Tibial nerve (tissue), 4 donors: ENCODE measurements at regions not wholly inside any gene's neighbourhood (a gene's known extent, or its start where the extent isn't known, plus 50 kb on each side); places are given as distances from the start of the nearest gene placed in this dataset.

Experiments
- DNase-seq, 2 donors: peaks; one replicate each; pipeline ENCODE4 v3.0.0-alpha.2; 2019; ENCODE audit warnings: low spot score in 2 of 2
- H3K27ac ChIP-seq, 4 donors: fragments of 200-600 bp; sonication (generic) in 3 of 4; one replicate each; pipeline ENCODE4 v1.5.1; 2017 to 2019; ENCODE audit warnings: mild to moderate bottlenecking in 1 of 4
- H3K27me3 ChIP-seq, 2 donors: fragments of 200-600 bp; sonication (generic) in 1 of 2; one replicate each; pipeline versions ENCODE4 v1.5.1 to v1.6.0; 2017 to 2019
- H3K36me3 ChIP-seq, 3 donors: fragments of 200-600 bp; sonication (generic); one replicate each; pipeline ENCODE4 v1.5.1; 2018 to 2019
- H3K4me1 ChIP-seq, 4 donors: fragments of 200-600 bp; sonication (generic) in 3 of 4; one replicate each; pipeline ENCODE4 v1.5.1; 2017 to 2019
- H3K4me3 ChIP-seq, 4 donors: fragments of 200-600 bp; sonication (generic) in 3 of 4; one replicate each; pipeline ENCODE4 v1.5.1; 2017 to 2019; ENCODE audit warnings: mild to moderate bottlenecking in 1 of 4, moderate library complexity in 1 of 4
- H3K9me3 ChIP-seq, 4 donors: fragments of 200-600 bp; sonication (generic) in 3 of 4; one replicate each; pipeline ENCODE4 v1.5.1; 2017 to 2019
- EP300 ChIP-seq, 2 donors: sonication (generic); formaldehyde crosslinking; IDR thresholded peaks; one replicate each; pipeline ENCODE4 v1.6.1; 2017; ENCODE audit warnings: antibody characterized with exemption in 2 of 2, mild to moderate bottlenecking in 1 of 2
- POLR2A ChIP-seq, 2 donors: fragments of 450-650 bp; IDR thresholded peaks; one replicate each; pipeline ENCODE4 v1.6.1; 2017; ENCODE audit warnings: antibody characterized with exemption in 2 of 2, mild to moderate bottlenecking in 2 of 2, moderate library complexity in 2 of 2
- WGBS, 2 donors: methylation state at CpG; one replicate each; pipeline ENCODE4 v1.1.5; 2018; 5-methylcytosine and 5-hydroxymethylcytosine counted together
- TF ChIP-seq, protein P1 (sequence below), 5 experiments: fragments of 200-600 bp in 3 of 5; fragments of 450-650 bp in 2 of 5; sonication (generic) in 3 of 5; IDR thresholded peaks; one replicate each; pipeline ENCODE4 v1.5.1; 2016 to 2019; ENCODE audit warnings: antibody characterized with exemption in 5 of 5, mild to moderate bottlenecking in 3 of 5, moderate library complexity in 2 of 5

DNA sequence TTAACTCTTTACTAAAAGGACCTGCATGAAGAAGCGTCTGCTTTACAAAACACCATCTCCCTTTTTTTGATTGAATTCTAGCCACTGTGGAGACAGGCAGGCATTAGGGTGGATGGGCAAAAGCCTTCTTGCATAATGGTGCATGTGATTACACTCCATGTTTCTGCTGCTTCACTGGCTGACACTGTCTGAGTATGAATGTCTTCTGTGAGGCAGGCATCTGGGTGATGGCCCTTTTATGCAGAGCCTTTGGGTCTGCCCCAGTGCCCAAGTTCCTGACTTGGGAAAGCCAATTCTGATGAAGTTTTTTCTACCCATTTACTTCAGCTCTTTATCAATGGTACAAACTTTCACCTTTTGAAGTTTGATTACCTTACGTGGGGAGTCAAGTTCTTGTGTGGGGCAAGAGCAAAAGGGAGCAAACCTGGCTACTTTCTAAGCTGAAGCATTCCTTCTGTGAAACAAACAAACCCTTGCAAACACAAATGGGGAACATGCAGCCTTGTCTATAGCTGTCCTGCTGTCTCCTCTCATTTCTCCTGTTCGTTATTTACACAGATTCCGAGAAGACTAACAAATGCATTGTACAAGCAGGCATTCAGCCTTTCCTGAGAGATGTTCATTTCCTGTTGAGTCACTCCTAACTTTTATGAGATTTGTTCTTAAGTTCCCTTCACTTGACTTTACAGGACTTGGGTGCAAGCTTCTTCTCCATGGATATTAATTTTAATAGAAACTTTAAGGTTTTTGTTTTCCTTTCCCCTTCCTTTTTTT is 301.9 kb downstream of the TLL1 start:
- no peak for DNase-seq
- Histone ChIP-seq H3K9me3 (peaks cover 0 to 6% (median 0%) of the 10 kb centered on the region in 4 donors), H3K4me3 (no peak overlapping the region), H3K27me3 (no peaks in the 10 kb centered on the region), H3K36me3 (no peaks in the 10 kb centered on the region), H3K27ac (no peak overlapping the region), H3K4me1 (no peaks in the 10 kb centered on the region)
- 54 to 76% methylated on average over 4 of the region's 4 CpGs for WGBS, 2 donors
- TF ChIP-seq POLR2A (IDR thresholded peaks at IDR 0.05) (no peak), EP300 (IDR thresholded peaks at IDR 0.05) (no peak)
- TF ChIP-seq, protein P1, sequence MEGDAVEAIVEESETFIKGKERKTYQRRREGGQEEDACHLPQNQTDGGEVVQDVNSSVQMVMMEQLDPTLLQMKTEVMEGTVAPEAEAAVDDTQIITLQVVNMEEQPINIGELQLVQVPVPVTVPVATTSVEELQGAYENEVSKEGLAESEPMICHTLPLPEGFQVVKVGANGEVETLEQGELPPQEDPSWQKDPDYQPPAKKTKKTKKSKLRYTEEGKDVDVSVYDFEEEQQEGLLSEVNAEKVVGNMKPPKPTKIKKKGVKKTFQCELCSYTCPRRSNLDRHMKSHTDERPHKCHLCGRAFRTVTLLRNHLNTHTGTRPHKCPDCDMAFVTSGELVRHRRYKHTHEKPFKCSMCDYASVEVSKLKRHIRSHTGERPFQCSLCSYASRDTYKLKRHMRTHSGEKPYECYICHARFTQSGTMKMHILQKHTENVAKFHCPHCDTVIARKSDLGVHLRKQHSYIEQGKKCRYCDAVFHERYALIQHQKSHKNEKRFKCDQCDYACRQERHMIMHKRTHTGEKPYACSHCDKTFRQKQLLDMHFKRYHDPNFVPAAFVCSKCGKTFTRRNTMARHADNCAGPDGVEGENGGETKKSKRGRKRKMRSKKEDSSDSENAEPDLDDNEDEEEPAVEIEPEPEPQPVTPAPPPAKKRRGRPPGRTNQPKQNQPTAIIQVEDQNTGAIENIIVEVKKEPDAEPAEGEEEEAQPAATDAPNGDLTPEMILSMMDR (IDR thresholded peaks at IDR 0.05) = no peak

DNA sequence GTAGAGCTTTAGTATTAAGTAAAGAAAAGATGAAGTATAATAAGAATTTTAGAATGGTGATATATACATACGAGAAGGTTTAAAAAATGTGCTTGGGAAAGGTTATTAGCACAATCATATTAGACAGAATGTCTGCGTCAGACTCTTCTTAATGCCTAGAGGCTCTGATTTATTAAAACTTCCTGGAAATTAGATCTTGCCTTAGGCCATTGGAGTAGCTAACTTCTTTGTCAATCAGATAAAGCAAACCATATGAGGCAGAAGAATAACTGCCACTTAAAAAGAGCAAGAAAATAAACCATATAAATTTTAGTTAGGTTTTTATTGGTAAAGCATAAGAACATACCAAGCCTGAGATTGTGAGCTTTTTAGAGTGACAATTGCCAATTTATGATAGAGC is 309.1 kb downstream of the TLL1 start:
- no peaks in the 10 kb centered on the region for H3K4me1 ChIP-seq
- WGBS, 2 donors = 59 to 64% methylated on average over 2 of the region's 2 CpGs
- H3K4me3 ChIP-seq = no peak overlapping the region
- no peak for DNase-seq
- no peaks in the 10 kb centered on the region for H3K27me3 ChIP-seq
- TF ChIP-seq POLR2A (IDR thresholded peaks at IDR 0.05) (no peak), EP300 (IDR thresholded peaks at IDR 0.05) (no peak)
- TF ChIP-seq, protein P1 (IDR thresholded peaks at IDR 0.05) = no peak
- H3K36me3 ChIP-seq = no peaks in the 10 kb centered on the region
- no peaks in the 10 kb centered on the region for H3K9me3 ChIP-seq
- H3K27ac ChIP-seq = no peak overlapping the region

DNA sequence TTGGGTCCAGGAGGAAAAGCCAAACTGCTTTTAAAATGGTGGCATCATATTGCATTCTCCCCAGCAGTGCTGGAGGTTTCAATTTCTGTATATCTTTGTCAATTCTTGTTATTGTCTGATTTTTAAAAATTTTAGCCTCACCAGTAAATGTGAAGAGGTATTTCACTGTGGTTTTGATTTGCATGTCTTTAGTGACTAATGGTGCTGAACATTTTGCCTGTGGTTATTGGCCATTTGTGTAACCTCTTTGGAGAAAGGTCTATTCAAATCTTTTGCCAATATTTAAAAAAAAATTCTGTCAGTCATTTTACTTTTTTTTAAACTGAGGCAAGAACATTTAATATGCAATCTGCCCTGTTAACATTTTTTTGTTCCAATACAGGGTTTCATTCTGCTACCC is 322.1 kb downstream of the TLL1 start:
- TF ChIP-seq EP300 (IDR thresholded peaks at IDR 0.05) (no peak), POLR2A (IDR thresholded peaks at IDR 0.05) (no peak)
- TF ChIP-seq, protein P1 (IDR thresholded peaks at IDR 0.05) = no peak
- H3K36me3 ChIP-seq = no peaks in the 10 kb centered on the region
- no peak overlapping the region for H3K27ac ChIP-seq
- no peak for DNase-seq
- no peak overlapping the region for H3K4me3 ChIP-seq
- no peaks in the 10 kb centered on the region for H3K27me3 ChIP-seq
- no peaks in the 10 kb centered on the region for H3K4me1 ChIP-seq
- no peaks in the 10 kb centered on the region for H3K9me3 ChIP-seq

DNA sequence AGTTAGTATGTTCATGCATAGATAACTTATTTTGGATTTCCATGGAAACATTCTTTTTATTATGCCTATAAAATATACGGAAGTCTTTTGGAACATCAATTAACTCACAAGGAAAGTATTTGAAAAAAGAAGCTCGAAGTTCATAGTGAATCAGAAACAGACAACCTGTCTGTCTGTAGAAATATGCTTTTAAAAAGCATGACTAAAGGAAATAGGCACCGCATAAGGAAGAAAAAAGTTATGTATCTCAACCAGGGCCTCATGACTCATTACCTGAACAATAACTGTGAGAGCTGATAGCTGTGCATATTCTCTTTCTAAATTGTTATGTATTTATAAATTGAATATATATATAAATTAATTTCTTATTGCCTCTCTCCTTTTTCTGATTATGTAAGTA is 324.1 kb downstream of the TLL1 start:
- no peaks in the 10 kb centered on the region for H3K4me1 ChIP-seq

DNA sequence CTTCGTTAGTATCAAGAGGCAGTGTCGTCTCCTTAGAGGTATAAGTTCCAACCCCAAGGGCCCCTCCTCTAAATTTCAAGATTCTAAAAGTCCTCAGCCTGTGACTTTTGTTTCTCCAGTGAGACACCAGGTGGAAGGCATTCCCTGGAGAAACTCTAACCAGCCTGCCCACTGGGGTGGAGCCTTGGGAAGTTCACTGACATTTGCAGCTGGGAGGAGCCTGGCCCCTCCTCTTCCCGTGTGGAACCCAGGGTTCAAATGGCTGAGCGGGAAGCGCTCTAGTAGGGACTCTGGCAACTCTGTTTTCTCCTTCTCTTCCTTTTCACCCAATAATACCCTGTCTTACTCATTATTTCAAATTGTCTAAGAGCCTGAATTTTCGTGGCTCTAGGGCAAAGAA is 325.0 kb downstream of the TLL1 start:
- TF ChIP-seq, protein P1 (IDR thresholded peaks at IDR 0.05) = no peak
- TF ChIP-seq POLR2A (IDR thresholded peaks at IDR 0.05) (no peak), EP300 (IDR thresholded peaks at IDR 0.05) (no peak)
- Histone ChIP-seq H3K9me3 (no peaks in the 10 kb centered on the region), H3K36me3 (no peaks in the 10 kb centered on the region), H3K4me3 (no peak overlapping the region), H3K27ac (no peak overlapping the region), H3K27me3 (no peaks in the 10 kb centered on the region), H3K4me1 (no peaks in the 10 kb centered on the region)
- 81 to 91% methylated on average over 6 of the region's 6 CpGs for WGBS, 2 donors
- DNase-seq = no peak

More for the DNA sequence above, 324.1 kb downstream of the TLL1 start:
- H3K4me3 ChIP-seq = no peak overlapping the region
- TF ChIP-seq EP300 (IDR thresholded peaks at IDR 0.05) (no peak), POLR2A (IDR thresholded peaks at IDR 0.05) (no peak)
- TF ChIP-seq, protein P1 (IDR thresholded peaks at IDR 0.05) = no peak
- no peak overlapping the region for H3K27ac ChIP-seq
- no peaks in the 10 kb centered on the region for H3K36me3 ChIP-seq
- no peak for DNase-seq
- no peaks in the 10 kb centered on the region for H3K27me3 ChIP-seq
- WGBS, 2 donors = 75 to 77% methylated on average over 3 of the region's 3 CpGs
- no peaks in the 10 kb centered on the region for H3K9me3 ChIP-seq
